HG03139 (cell line): ENCODE measurements at regions not wholly inside any gene's neighbourhood (a gene's known extent, or its start where the extent isn't known, plus 50 kb on each side); places are given as distances from the start of the nearest gene placed in this dataset.
A peak's percentile ranks its signal among the peaks of the same experiment; 100 is the strongest.

ENCODE experiments used
- ATAC-seq: cut with Tn5 transposase; IDR thresholded peaks from one replicate; pipeline ENCODE4 v1.9.1; 2021; ENCODE audit not compliant: unreplicated experiment

GRCh38 chr11:87438416-87438815, 400.7 kb downstream of the TMEM135 start:
- no peak for ATAC-seq

DNA sequence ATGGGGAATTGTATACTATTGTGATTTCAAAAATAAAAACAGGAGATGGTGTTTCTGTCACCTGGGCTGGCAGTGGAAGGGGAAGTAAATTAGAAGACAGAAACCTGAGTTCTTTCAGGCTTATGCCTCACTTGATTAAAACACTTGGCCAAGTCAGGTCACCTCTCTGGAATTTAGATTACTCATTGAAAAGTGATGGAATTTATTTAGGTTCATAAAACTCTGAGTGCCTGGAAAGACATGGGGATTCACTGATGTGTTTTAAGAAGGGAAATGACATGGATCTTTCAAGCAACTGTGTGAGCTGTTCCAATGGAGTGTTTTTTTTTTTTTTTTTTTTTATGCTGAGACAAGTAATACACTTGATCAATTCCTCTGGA, 400.1 kb downstream of the TMEM135 start:
- no peak for ATAC-seq

- no peak for ATAC-seq
Measured at GRCh38 chr11:87437133-87437843, 399.6 kb downstream of the TMEM135 start.

- no peak for ATAC-seq
Measured at GRCh38 chr11:87432022-87432421, 394.3 kb downstream of the TMEM135 start.

GRCh38 chr11:87431392-87431791, 393.7 kb downstream of the TMEM135 start:
- no peak for ATAC-seq

- ATAC-seq, result no peak
Measured at GRCh38 chr11:87430821-87431220, 393.1 kb downstream of the TMEM135 start.

- ATAC-seq, result no peak
Measured at GRCh38 chr11:87429996-87430395, 392.3 kb downstream of the TMEM135 start.

GRCh38 chr11:87428266-87428665, 390.5 kb downstream of the TMEM135 start:
- ATAC-seq, result no peak

- no peak for ATAC-seq
Measured at GRCh38 chr11:87425943-87426342, 388.2 kb downstream of the TMEM135 start.

- no peak for ATAC-seq
Measured at GRCh38 chr11:87425391-87425790, 387.7 kb downstream of the TMEM135 start.

- no peak for ATAC-seq
Measured at GRCh38 chr11:87423161-87423560, 385.4 kb downstream of the TMEM135 start.

GRCh38 chr11:87422566-87422965, 384.8 kb downstream of the TMEM135 start:
- ATAC-seq, result no peak

GRCh38 chr11:87421422-87421821, 383.7 kb downstream of the TMEM135 start:
- peak; percentile 69 for ATAC-seq

GRCh38 chr11:87417951-87418350, 380.2 kb downstream of the TMEM135 start:
- ATAC-seq, result no peak

DNA sequence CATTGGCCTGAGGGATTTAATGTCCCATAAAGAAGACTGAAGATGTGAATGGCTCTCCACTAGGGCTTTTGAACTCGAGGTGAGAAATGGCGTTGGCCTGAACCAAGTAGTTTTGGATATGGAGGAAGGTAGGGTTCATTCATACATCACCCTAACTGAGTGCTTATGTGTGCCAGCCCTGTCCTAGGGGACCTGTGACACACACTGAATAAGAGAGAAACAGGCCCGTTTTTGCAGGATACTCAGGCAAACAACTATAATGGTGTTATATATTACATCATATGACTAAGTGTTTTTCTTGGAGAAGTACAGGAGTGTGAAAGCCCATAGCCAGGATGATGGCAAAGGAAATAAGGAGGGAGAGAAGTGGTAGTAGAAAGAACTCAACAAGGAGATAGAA, 368.1 kb downstream of the TMEM135 start:
- no peak for ATAC-seq

DNA sequence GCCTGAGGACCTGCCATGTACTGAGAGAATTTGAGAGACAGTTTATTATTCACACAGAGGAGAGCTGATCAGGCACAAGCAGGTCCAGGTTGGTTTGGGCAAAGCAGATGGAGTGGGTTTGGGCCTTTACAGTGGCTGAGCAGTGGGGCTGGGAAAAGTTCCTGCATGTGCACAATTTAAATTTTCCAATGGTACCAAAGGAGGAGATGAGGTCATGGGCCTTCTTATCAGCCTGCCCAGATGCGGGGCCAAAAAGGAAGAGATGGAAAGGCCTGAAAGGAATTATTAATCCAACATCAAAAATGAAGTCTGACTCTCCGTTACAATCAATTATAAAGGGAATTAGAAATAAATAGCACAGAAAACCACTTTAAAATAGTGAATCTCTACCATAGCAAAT, 367.6 kb downstream of the TMEM135 start:
- ATAC-seq, result no peak

- no peak for ATAC-seq
Measured at GRCh38 chr11:87401653-87402052, 363.9 kb downstream of the TMEM135 start.

GRCh38 chr11:87399341-87399740, 361.6 kb downstream of the TMEM135 start:
- no peak for ATAC-seq

DNA sequence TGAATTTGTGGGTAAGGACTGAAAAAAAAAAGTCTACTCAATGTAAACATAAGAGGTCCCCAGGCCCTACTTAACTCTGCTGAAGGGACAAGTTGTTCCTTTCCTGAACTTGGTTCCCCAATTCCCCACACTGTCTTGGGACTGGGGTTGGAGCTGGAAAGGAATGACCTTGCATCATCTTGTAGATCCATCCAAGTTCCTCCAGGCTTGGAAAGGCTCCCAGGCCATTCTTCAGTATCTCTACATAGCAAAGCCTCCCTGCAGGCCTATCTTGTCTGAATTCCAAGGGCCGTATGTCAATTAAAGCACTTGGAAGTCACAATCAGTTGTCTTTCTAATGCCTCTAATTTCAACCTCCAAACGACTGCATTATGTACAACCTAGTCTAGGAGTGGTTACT, 361.2 kb downstream of the TMEM135 start:
- ATAC-seq, result no peak

GRCh38 chr11:87397011-87397865, 359.5 kb downstream of the TMEM135 start:
- no peak for ATAC-seq

DNA sequence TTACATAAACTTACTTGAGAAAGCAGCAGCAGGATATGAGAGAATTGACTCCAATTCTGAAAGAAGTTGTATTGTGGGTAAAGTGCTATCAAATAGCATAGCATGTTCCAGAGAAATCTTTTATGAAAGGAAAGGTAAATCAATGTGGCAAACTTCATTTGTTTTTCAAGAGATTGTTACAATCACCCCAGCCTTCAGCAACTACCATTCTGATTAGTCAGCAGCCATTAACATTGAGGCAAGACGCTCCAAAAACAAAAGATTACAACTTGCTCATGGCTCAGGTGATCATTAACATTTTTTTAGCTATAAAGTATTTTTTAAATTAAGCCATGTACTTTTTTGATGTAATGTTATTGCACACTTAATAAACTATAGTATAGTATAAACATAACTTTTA, 357.2 kb downstream of the TMEM135 start:
- no peak for ATAC-seq

- no peak for ATAC-seq
Measured at GRCh38 chr11:87392665-87393064, 354.9 kb downstream of the TMEM135 start.
